Endodermal cell (in vitro differentiated cells): ENCODE measurements at regions not wholly inside any gene's neighbourhood (a gene's known extent, or its start where the extent isn't known, plus 50 kb on each side); places are given as distances from the start of the nearest gene placed in this dataset.

ENCODE experiments used
- DNase-seq: peaks from one replicate; pipeline ENCODE4 v3.0.0-alpha.2; 2017
- H3K27ac ChIP-seq: 2 replicates; pipeline ENCODE4 v1.5.1; 2013; ENCODE audit warnings: mild to moderate bottlenecking, low read depth, low read length, moderate library complexity
- H3K27me3 ChIP-seq: 2 replicates; pipeline ENCODE4 v1.6.1; 2013; ENCODE audit warnings: mild to moderate bottlenecking, low read length, moderate library complexity; ENCODE audit not compliant: insufficient read depth, control insufficient read depth, poor library complexity, severe bottlenecking
- H3K36me3 ChIP-seq: 2 replicates; pipeline ENCODE4 v1.7.0; 2013; ENCODE audit warnings: mild to moderate bottlenecking, low read length, moderate library complexity; ENCODE audit not compliant: control insufficient read depth, insufficient read depth
- H3K4me1 ChIP-seq: one replicate; pipeline ENCODE4 v1.7.0; 2013; ENCODE audit warnings: low read length; ENCODE audit not compliant: control insufficient read depth, insufficient read depth
- H3K4me3 ChIP-seq: 2 replicates; pipeline ENCODE4 v1.5.1; 2013; ENCODE audit warnings: mild to moderate bottlenecking, low read length, moderate library complexity
- H3K9ac ChIP-seq: 2 replicates; pipeline ENCODE4 v1.6.1; 2013; ENCODE audit warnings: mild to moderate bottlenecking, low read length, moderate library complexity; ENCODE audit not compliant: poor library complexity, severe bottlenecking; ENCODE audit errors: extremely low read depth
- H3K9me3 ChIP-seq: 2 replicates; pipeline ENCODE4 v1.6.1; 2013; ENCODE audit warnings: mild to moderate bottlenecking, low read length, moderate library complexity; ENCODE audit not compliant: control insufficient read depth
- H3K27ac Mint-ChIP-seq: 2 replicates; pipeline ENCODE4 v1.8.0; 2020; ENCODE audit warnings: mixed read lengths
- H3K27me3 Mint-ChIP-seq: 2 replicates; pipeline ENCODE4 v1.8.0; 2021; ENCODE audit warnings: mild to moderate bottlenecking, mixed read lengths; ENCODE audit not compliant: insufficient read depth
- H3K36me3 Mint-ChIP-seq: 2 replicates; pipeline ENCODE4 v1.8.0; 2020; ENCODE audit warnings: low read depth, mixed read lengths
- H3K4me1 Mint-ChIP-seq: 2 replicates; pipeline ENCODE4 v1.8.0; 2020; ENCODE audit warnings: mixed read lengths
- H3K4me3 Mint-ChIP-seq: 2 replicates; pipeline ENCODE4 v1.8.0; 2020; ENCODE audit warnings: mild to moderate bottlenecking, moderate library complexity, mixed read lengths
- H3K9me3 Mint-ChIP-seq: 2 replicates; pipeline ENCODE4 v1.8.0; 2020; ENCODE audit warnings: mild to moderate bottlenecking, mixed read lengths
- WGBS, 2 experiments: methylation state at CpG; one replicate each; pipeline versions ENCODE4 v1.1.5 to v1.1.7; 2013; ENCODE audit warnings: missing lambda C conversion rate in 2 of 2, mixed read lengths in 1 of 2; ENCODE audit not compliant: insufficient coverage in 1 of 2, insufficient read length in 1 of 2; 5-methylcytosine and 5-hydroxymethylcytosine counted together
- TF ChIP-seq, protein P1 (sequence below): fragments of 200-600 bp; sonication (generic); conservative IDR thresholded peaks from 2 replicates; pipeline ENCODE4 v1.5.0; 2021; ENCODE audit warnings: antibody characterized with exemption, mild to moderate bottlenecking

DNA sequence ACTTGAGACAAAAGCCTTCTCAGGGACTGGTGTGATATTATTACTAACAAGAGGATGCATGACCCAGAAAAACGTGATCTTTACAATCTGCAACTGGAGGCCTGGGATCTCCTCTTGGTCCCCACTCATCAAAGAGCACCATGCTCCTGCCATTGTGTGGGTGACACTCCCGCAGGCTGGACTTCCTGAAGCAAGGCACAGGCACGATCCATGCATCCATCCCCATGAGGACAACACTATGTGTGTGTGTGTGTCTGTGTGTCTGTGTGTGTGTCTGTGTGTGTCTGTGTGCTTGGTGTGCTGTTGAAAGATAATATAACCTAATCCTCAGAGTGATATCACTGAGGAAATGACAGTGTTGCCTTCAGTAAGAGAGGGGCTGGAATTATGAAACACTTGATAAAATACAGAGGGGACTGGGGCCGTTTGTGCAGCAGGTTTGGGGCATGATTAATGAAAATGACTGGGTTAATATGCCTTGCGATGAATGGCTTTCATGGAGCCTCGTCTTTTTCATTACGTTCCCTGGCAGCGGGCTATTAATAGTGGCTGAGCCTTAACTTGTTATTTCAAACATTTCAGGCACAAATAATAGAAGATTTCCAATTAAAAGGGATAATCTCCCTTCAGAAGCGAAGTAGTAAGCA is 180.8 kb upstream of the TCERG1L start:
- Mint-ChIP-seq H3K36me3 (no peaks in the 10 kb centered on the region), H3K9me3 (no peaks in the 10 kb centered on the region), H3K4me1 (no peaks in the 10 kb centered on the region), H3K27ac (no peak overlapping the region), H3K4me3 (no peak overlapping the region), H3K27me3 (no peaks in the 10 kb centered on the region)
- H3K27me3 ChIP-seq, result no peaks in the 10 kb centered on the region
- H3K4me3 ChIP-seq, result no peak overlapping the region
- H3K9ac ChIP-seq, result no peak overlapping the region
- 82 to 93% methylated on average over 5 to 9 of the region's 9 CpGs for WGBS, 2 experiments
- H3K36me3 ChIP-seq, result no peaks in the 10 kb centered on the region
- H3K4me1 ChIP-seq, result no peaks in the 10 kb centered on the region
- H3K9me3 ChIP-seq, result no peaks in the 10 kb centered on the region
- DNase-seq, result no peak
- TF ChIP-seq, protein P1, sequence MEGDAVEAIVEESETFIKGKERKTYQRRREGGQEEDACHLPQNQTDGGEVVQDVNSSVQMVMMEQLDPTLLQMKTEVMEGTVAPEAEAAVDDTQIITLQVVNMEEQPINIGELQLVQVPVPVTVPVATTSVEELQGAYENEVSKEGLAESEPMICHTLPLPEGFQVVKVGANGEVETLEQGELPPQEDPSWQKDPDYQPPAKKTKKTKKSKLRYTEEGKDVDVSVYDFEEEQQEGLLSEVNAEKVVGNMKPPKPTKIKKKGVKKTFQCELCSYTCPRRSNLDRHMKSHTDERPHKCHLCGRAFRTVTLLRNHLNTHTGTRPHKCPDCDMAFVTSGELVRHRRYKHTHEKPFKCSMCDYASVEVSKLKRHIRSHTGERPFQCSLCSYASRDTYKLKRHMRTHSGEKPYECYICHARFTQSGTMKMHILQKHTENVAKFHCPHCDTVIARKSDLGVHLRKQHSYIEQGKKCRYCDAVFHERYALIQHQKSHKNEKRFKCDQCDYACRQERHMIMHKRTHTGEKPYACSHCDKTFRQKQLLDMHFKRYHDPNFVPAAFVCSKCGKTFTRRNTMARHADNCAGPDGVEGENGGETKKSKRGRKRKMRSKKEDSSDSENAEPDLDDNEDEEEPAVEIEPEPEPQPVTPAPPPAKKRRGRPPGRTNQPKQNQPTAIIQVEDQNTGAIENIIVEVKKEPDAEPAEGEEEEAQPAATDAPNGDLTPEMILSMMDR, result no peak
- H3K27ac ChIP-seq, result no peak overlapping the region

GRCh38 chr10:131493432-131493831 is 181.9 kb upstream of the TCERG1L start:
- Mint-ChIP-seq H3K9me3 (no peaks in the 10 kb centered on the region), H3K36me3 (no peaks in the 10 kb centered on the region), H3K27me3 (no peaks in the 10 kb centered on the region), H3K4me1 (no peaks in the 10 kb centered on the region), H3K27ac (no peak overlapping the region), H3K4me3 (no peak overlapping the region)
- 95 to 100% methylated on average over 4 of the region's 4 CpGs for WGBS, 2 experiments
- Histone ChIP-seq H3K9ac (no peak overlapping the region), H3K36me3 (no peaks in the 10 kb centered on the region), H3K9me3 (no peaks in the 10 kb centered on the region), H3K27ac (no peak overlapping the region), H3K27me3 (no peaks in the 10 kb centered on the region), H3K4me1 (no peaks in the 10 kb centered on the region), H3K4me3 (no peak overlapping the region)
- TF ChIP-seq, protein P1, result no peak
- no peak for DNase-seq

DNA sequence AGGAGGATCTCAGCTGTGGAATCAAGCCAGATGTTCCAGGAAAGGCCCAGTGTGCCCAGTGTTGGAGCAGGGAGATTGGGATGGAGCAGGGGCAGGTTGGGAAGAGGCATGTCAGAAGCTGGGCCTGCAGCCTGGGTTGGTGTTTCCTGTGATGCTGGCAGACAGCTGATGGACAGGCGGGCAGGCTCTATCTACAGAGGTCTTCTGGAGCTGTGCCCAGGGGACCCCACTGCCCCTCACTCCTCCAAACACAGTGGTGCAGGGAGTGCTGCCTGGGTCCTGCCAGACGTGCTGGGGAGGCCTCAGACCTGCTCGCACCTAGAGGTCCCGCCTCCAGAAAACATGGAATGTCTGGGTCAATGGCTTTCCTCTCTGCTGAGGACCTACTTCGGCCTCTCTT is 182.9 kb upstream of the TCERG1L start:
- H3K4me3 ChIP-seq, result no peak overlapping the region
- Mint-ChIP-seq H3K36me3 (no peaks in the 10 kb centered on the region), H3K27ac (no peak overlapping the region), H3K4me1 (no peaks in the 10 kb centered on the region), H3K4me3 (no peak overlapping the region), H3K27me3 (no peaks in the 10 kb centered on the region), H3K9me3 (no peaks in the 10 kb centered on the region)
- no peaks in the 10 kb centered on the region for H3K9me3 ChIP-seq
- 89 to 93% methylated on average over 4 to 5 of the region's 5 CpGs for WGBS, 2 experiments
- no peak overlapping the region for H3K9ac ChIP-seq
- H3K27me3 ChIP-seq, result no peaks in the 10 kb centered on the region
- no peaks in the 10 kb centered on the region for H3K4me1 ChIP-seq
- no peak for DNase-seq
- H3K27ac ChIP-seq, result no peak overlapping the region
- TF ChIP-seq, protein P1, result no peak
- H3K36me3 ChIP-seq, result no peaks in the 10 kb centered on the region
